CD14-positive monocyte (primary cell): ENCODE measurements at regions not wholly inside any gene's neighbourhood (a gene's known extent, or its start where the extent isn't known, plus 50 kb on each side); places are given as distances from the start of the nearest gene placed in this dataset.

Source experiments
- DNase-seq, 3 donors: peaks; one replicate each; pipeline ENCODE4 v3.0.0-alpha.2; 2011 to 2022
- H2AFZ ChIP-seq: 2 replicates; pipeline ENCODE4 v1.6.0; 2012; ENCODE audit warnings: mild to moderate bottlenecking, low read depth, low read length, inconsistent platforms; ENCODE audit not compliant: insufficient read depth, poor library complexity, severe bottlenecking
- H3K27ac ChIP-seq, 2 donors: 1 replicate in 1 of 2; 2 replicates in 1 of 2; pipeline ENCODE4 v1.5.1; 2012 to 2013; ENCODE audit warnings: low read length in 2 of 2, control low read depth in 1 of 2, inconsistent platforms in 1 of 2, low read depth in 1 of 2, mild to moderate bottlenecking in 1 of 2
- H3K27me3 ChIP-seq, 2 donors: one replicate each; pipeline versions ENCODE4 v1.6.0 to v1.6.1; 2011 to 2013; ENCODE audit warnings: low read length in 2 of 2; ENCODE audit not compliant: control insufficient read depth in 2 of 2, insufficient read depth in 2 of 2
- H3K36me3 ChIP-seq, 2 donors: replicated peaks in 1 of 2; 1 replicate in 1 of 2; 2 replicates in 1 of 2; pipeline versions ENCODE4 v1.5.1 to v1.6.1; 2012 to 2013; ENCODE audit warnings: low read length in 2 of 2, control low read depth in 1 of 2, inconsistent platforms in 1 of 2, mild to moderate bottlenecking in 1 of 2; ENCODE audit not compliant: insufficient read depth in 2 of 2, control insufficient read depth in 1 of 2
- H3K4me1 ChIP-seq, 2 donors: 1 replicate in 1 of 2; 2 replicates in 1 of 2; pipeline versions ENCODE4 v1.5.1 to v1.6.1; 2012 to 2013; ENCODE audit warnings: low read length in 2 of 2, control low read depth in 1 of 2, inconsistent platforms in 1 of 2, mild to moderate bottlenecking in 1 of 2, moderate library complexity in 1 of 2; ENCODE audit not compliant: insufficient read depth in 2 of 2, control insufficient read depth in 1 of 2
- H3K4me2 ChIP-seq: replicated peaks from 2 replicates; pipeline ENCODE3; 2012; ENCODE audit warnings: low read length, moderate library complexity, mild to moderate bottlenecking; ENCODE audit not compliant: poor library complexity, severe bottlenecking; ENCODE audit errors: extremely low read depth
- H3K4me3 ChIP-seq, 3 experiments: fragments of 200-600 bp in 1 of 3; sonication (generic) in 1 of 3; replicated peaks in 1 of 3; 1 replicate in 2 of 3; 2 replicates in 1 of 3; pipeline ENCODE4 v1.5.1; 2011 to 2013; ENCODE audit warnings: low read length in 3 of 3, mild to moderate bottlenecking in 3 of 3, control low read depth in 2 of 3, low read depth in 2 of 3, inconsistent platforms in 1 of 3, moderate library complexity in 1 of 3
- H3K79me2 ChIP-seq: 2 replicates; pipeline ENCODE4 v1.6.0; 2012; ENCODE audit warnings: mild to moderate bottlenecking, control low read depth, inconsistent platforms, low read length, moderate library complexity; ENCODE audit not compliant: insufficient read depth
- H3K9ac ChIP-seq: 2 replicates; pipeline ENCODE4 v1.6.0; 2017; ENCODE audit warnings: low read length, mild to moderate bottlenecking; ENCODE audit not compliant: insufficient read depth, poor library complexity, severe bottlenecking
- H3K9me3 ChIP-seq, 2 donors: replicated peaks in 1 of 2; 1 replicate in 1 of 2; 2 replicates in 1 of 2; pipeline versions ENCODE4 v1.5.1 to v1.6.1; 2012 to 2013; ENCODE audit warnings: low read length in 2 of 2, control low read depth in 1 of 2; ENCODE audit not compliant: control insufficient read depth in 1 of 2, insufficient read depth in 1 of 2
- H4K20me1 ChIP-seq: 2 replicates; pipeline ENCODE4 v1.6.0; 2012; ENCODE audit warnings: mild to moderate bottlenecking, low read length, control low read depth, moderate library complexity; ENCODE audit not compliant: insufficient read depth
- H3K27ac Mint-ChIP-seq, 7 donors: one replicate each; pipeline ENCODE4 v1.8.0; 2020; ENCODE audit warnings: mild to moderate bottlenecking in 7 of 7, mixed read lengths in 7 of 7, moderate library complexity in 6 of 7, inconsistent platforms in 2 of 7
- H3K27me3 Mint-ChIP-seq, 3 donors: one replicate each; pipeline ENCODE4 v1.8.0; 2021 to 2022; ENCODE audit warnings: low read depth in 3 of 3, mild to moderate bottlenecking in 3 of 3, mixed read lengths in 3 of 3, moderate library complexity in 3 of 3, inconsistent platforms in 1 of 3
- H3K36me3 Mint-ChIP-seq, 2 donors: one replicate each; pipeline ENCODE4 v1.8.0; 2020; ENCODE audit warnings: mixed read lengths in 2 of 2, inconsistent platforms in 1 of 2, mild to moderate bottlenecking in 1 of 2
- H3K4me1 Mint-ChIP-seq: one replicate; pipeline ENCODE4 v1.8.0; 2020; ENCODE audit warnings: mild to moderate bottlenecking, mixed read lengths
- H3K4me3 Mint-ChIP-seq, 2 donors: one replicate each; pipeline ENCODE4 v1.8.0; 2020; ENCODE audit warnings: mild to moderate bottlenecking in 2 of 2, mixed read lengths in 2 of 2, moderate library complexity in 1 of 2
- H3K9me3 Mint-ChIP-seq, 7 donors: one replicate each; pipeline ENCODE4 v1.8.0; 2020 to 2022; ENCODE audit warnings: mixed read lengths in 7 of 7, mild to moderate bottlenecking in 6 of 7, moderate library complexity in 6 of 7, inconsistent platforms in 2 of 7
- WGBS: methylation state at CpG from one replicate; pipeline ENCODE4 v1.1.5; 2013; ENCODE audit warnings: missing lambda C conversion rate; ENCODE audit not compliant: insufficient coverage; 5-methylcytosine and 5-hydroxymethylcytosine counted together
- intact Hi-C, 2 donors: fragments of 100-400 bp; cut with micrococcal nuclease; formaldehyde crosslinking; loops; one replicate each; pipeline versions ENCODE4 v1.15.0 to v1.15.1; 2023
- TF ChIP-seq, protein P1 (sequence below): fragments of 200-600 bp; IDR thresholded peaks from one replicate; pipeline ENCODE4 v1.8.0; 2022; ENCODE audit warnings: antibody characterized with exemption, mild to moderate bottlenecking

DNA sequence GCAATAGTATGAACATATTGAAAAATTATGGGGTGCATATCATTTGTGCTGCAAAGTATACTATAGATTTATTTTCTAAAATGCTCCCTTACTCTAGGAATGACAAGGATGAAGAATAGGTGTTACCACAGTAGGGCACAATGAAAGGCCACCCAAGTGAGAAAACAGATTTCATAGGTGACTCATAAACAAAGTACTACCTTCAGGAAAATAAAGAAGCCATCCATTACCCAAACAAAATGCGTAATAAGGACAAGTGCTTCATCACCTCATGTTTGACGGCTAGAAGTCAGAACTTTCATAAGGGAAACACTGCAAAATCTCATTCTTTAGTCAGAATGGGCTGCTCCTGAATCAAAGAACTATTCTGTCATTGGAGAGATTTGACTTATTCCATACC lies 116.6 kb downstream of the MFSD1 start:
- H3K27me3 ChIP-seq = no peaks in the 10 kb centered on the region
- H3K9me3 ChIP-seq = no peaks in the 10 kb centered on the region
- WGBS = 100% methylated on average over 1 of the region's 2 CpGs
- H2AFZ ChIP-seq = no peak overlapping the region
- intact Hi-C loops = no loop called here
- Mint-ChIP-seq H3K9me3 (no peaks in the 10 kb centered on the region), H3K4me3 (no peak overlapping the region), H3K27me3 (peaks cover 0 to 3% (median 0%) of the 10 kb centered on the region in 3 donors), H3K27ac (no peak overlapping the region), H3K4me1 (peaks cover 3% of the 10 kb centered on the region), H3K36me3 (no peaks in the 10 kb centered on the region)
- no peaks in the 10 kb centered on the region for H4K20me1 ChIP-seq
- no peak overlapping the region for H3K27ac ChIP-seq
- H3K4me1 ChIP-seq = no peaks in the 10 kb centered on the region
- no peak overlapping the region for H3K4me2 ChIP-seq
- TF ChIP-seq, protein P1, sequence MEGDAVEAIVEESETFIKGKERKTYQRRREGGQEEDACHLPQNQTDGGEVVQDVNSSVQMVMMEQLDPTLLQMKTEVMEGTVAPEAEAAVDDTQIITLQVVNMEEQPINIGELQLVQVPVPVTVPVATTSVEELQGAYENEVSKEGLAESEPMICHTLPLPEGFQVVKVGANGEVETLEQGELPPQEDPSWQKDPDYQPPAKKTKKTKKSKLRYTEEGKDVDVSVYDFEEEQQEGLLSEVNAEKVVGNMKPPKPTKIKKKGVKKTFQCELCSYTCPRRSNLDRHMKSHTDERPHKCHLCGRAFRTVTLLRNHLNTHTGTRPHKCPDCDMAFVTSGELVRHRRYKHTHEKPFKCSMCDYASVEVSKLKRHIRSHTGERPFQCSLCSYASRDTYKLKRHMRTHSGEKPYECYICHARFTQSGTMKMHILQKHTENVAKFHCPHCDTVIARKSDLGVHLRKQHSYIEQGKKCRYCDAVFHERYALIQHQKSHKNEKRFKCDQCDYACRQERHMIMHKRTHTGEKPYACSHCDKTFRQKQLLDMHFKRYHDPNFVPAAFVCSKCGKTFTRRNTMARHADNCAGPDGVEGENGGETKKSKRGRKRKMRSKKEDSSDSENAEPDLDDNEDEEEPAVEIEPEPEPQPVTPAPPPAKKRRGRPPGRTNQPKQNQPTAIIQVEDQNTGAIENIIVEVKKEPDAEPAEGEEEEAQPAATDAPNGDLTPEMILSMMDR = no peak
- H3K9ac ChIP-seq = no peak overlapping the region
- DNase-seq = no peak
- H3K79me2 ChIP-seq = no peaks in the 10 kb centered on the region
- no peaks in the 10 kb centered on the region for H3K36me3 ChIP-seq
- H3K4me3 ChIP-seq = no peak overlapping the region

GRCh38 chr3:158920371-158920770 lies 118.5 kb downstream of the MFSD1 start:
- no peaks in the 10 kb centered on the region for H3K79me2 ChIP-seq
- no peaks in the 10 kb centered on the region for H4K20me1 ChIP-seq
- no peaks in the 10 kb centered on the region for H3K9me3 ChIP-seq
- no peaks in the 10 kb centered on the region for H3K4me1 Mint-ChIP-seq
- no peaks in the 10 kb centered on the region for H3K27me3 ChIP-seq
- no peak overlapping the region for H3K9ac ChIP-seq
- no peak overlapping the region for H3K27ac Mint-ChIP-seq
- H3K4me3 Mint-ChIP-seq = no peak overlapping the region
- TF ChIP-seq, protein P1 = no peak
- no peak overlapping the region for H3K4me2 ChIP-seq
- no peak overlapping the region for H3K27ac ChIP-seq
- no peaks in the 10 kb centered on the region for H3K9me3 Mint-ChIP-seq
- no peak overlapping the region for H2AFZ ChIP-seq
- H3K4me3 ChIP-seq = no peak overlapping the region
- no peaks in the 10 kb centered on the region for H3K4me1 ChIP-seq
- H3K36me3 Mint-ChIP-seq = no peaks in the 10 kb centered on the region
- H3K27me3 Mint-ChIP-seq = peaks cover 0 to 3% (median 0%) of the 10 kb centered on the region in 3 donors
- H3K36me3 ChIP-seq = no peaks in the 10 kb centered on the region
- no peak for DNase-seq
- intact Hi-C loops = no loop called here
